H9 (cell line): ENCODE measurements at regions not wholly inside any gene's neighbourhood (a gene's known extent, or its start where the extent isn't known, plus 50 kb on each side); places are given as distances from the start of the nearest gene placed in this dataset.

Source experiments
- DNase-seq: peaks from one replicate; pipeline ENCODE4 v3.0.0-alpha.2; 2017
- H2AFZ ChIP-seq: one replicate; pipeline ENCODE4 v1.6.1; 2013; ENCODE audit warnings: mild to moderate bottlenecking, low read length, control low read depth, moderate library complexity
- H2AK5ac ChIP-seq: 2 replicates; pipeline ENCODE4 v1.6.1; 2013; ENCODE audit warnings: low read length, control low read depth, mixed read lengths; ENCODE audit not compliant: insufficient read length
- H2BK120ac ChIP-seq: one replicate; pipeline ENCODE4 v1.6.1; 2013; ENCODE audit warnings: low read depth, mild to moderate bottlenecking, low read length, control low read depth, inconsistent platforms; ENCODE audit not compliant: poor library complexity, severe bottlenecking
- H2BK12ac ChIP-seq: 2 replicates; pipeline ENCODE4 v1.6.1; 2013; ENCODE audit warnings: low read length, control low read depth, mixed read lengths, low read depth; ENCODE audit not compliant: insufficient read length
- H2BK15ac ChIP-seq: 2 replicates; pipeline ENCODE4 v1.6.1; 2013; ENCODE audit warnings: low read depth, low read length, control low read depth
- H2BK20ac ChIP-seq: one replicate; pipeline ENCODE4 v1.6.1; 2013; ENCODE audit warnings: low read depth, mild to moderate bottlenecking, low read length, control low read depth, inconsistent platforms; ENCODE audit not compliant: poor library complexity, severe bottlenecking
- H2BK5ac ChIP-seq: 2 replicates; pipeline ENCODE4 v1.6.1; 2013; ENCODE audit warnings: low read length, control low read depth, mixed read lengths; ENCODE audit not compliant: insufficient read length
- H3K14ac ChIP-seq: 2 replicates; pipeline ENCODE4 v1.6.1; 2013; ENCODE audit warnings: low read length, control low read depth; ENCODE audit not compliant: insufficient read depth
- H3K18ac ChIP-seq: 2 replicates; pipeline ENCODE4 v1.6.1; 2013; ENCODE audit warnings: low read depth, mild to moderate bottlenecking, mixed read lengths, low read length, control low read depth; ENCODE audit not compliant: insufficient read length
- H3K23ac ChIP-seq: 2 replicates; pipeline ENCODE4 v1.6.1; 2013; ENCODE audit warnings: low read length, control low read depth, mixed read lengths, low read depth; ENCODE audit not compliant: insufficient read length
- H3K23me2 ChIP-seq: 2 replicates; pipeline ENCODE4 v1.6.1; 2013; ENCODE audit warnings: low read depth, mild to moderate bottlenecking, mixed read lengths, low read length, control low read depth; ENCODE audit not compliant: insufficient read length, poor library complexity, severe bottlenecking
- H3K27ac ChIP-seq: 2 replicates; pipeline ENCODE4 v1.5.1; 2013; ENCODE audit warnings: low read length, control low read depth, mixed read lengths, low read depth; ENCODE audit not compliant: insufficient read length
- H3K27me3 ChIP-seq: 2 replicates; pipeline ENCODE4 v1.6.1; 2013; ENCODE audit warnings: low read length, control low read depth, inconsistent platforms; ENCODE audit not compliant: insufficient read depth
- H3K4ac ChIP-seq: 2 replicates; pipeline ENCODE4 v1.6.1; 2013; ENCODE audit warnings: low read depth, mild to moderate bottlenecking, control low read depth, inconsistent platforms, low read length, moderate library complexity
- H3K4me1 ChIP-seq: 2 replicates; pipeline ENCODE4 v1.6.1; 2013; ENCODE audit warnings: low read length, control low read depth, inconsistent platforms; ENCODE audit not compliant: insufficient read depth
- H3K4me2 ChIP-seq: 2 replicates; pipeline ENCODE4 v1.6.1; 2013; ENCODE audit warnings: low read length, control low read depth, mixed read lengths; ENCODE audit not compliant: insufficient read length, insufficient read depth
- H3K56ac ChIP-seq: 2 replicates; pipeline ENCODE4 v1.6.1; 2013; ENCODE audit warnings: low read depth, mild to moderate bottlenecking, mixed read lengths, low read length, control low read depth; ENCODE audit not compliant: insufficient read length
- H3K79me1 ChIP-seq: 2 replicates; pipeline ENCODE4 v1.6.1; 2013; ENCODE audit warnings: low read depth, mild to moderate bottlenecking, moderate library complexity, low read length, control low read depth, inconsistent platforms; ENCODE audit not compliant: insufficient read depth, poor library complexity, severe bottlenecking
- H3K79me2 ChIP-seq: 2 replicates; pipeline ENCODE4 v1.6.1; 2013; ENCODE audit warnings: low read length, control low read depth, inconsistent platforms; ENCODE audit not compliant: insufficient read depth
- H3K9ac ChIP-seq: 2 replicates; pipeline ENCODE4 v1.6.1; 2013; ENCODE audit warnings: low read length, control low read depth, mixed read lengths; ENCODE audit not compliant: insufficient read length; ENCODE audit errors: extremely low read depth
- H3K9me3 ChIP-seq: one replicate; pipeline ENCODE4 v1.6.1; 2013; ENCODE audit warnings: low read depth, low read length, inconsistent platforms; ENCODE audit not compliant: control insufficient read depth
- H3T11ph ChIP-seq: one replicate; pipeline ENCODE4 v1.6.1; 2013; ENCODE audit warnings: mild to moderate bottlenecking, low read length, control low read depth, inconsistent platforms
- H4K20me1 ChIP-seq: one replicate; pipeline ENCODE4 v1.6.1; 2013; ENCODE audit not compliant: control insufficient read depth, insufficient read length, insufficient read depth
- H4K5ac ChIP-seq: 2 replicates; pipeline ENCODE4 v1.6.1; 2013; ENCODE audit warnings: low read depth, mild to moderate bottlenecking, mixed read lengths, low read length, control low read depth; ENCODE audit not compliant: insufficient read length
- H4K8ac ChIP-seq: replicated peaks from 2 replicates; pipeline ENCODE4 v1.6.1; 2013; ENCODE audit warnings: low read length, control low read depth, mixed read lengths, low read depth; ENCODE audit not compliant: insufficient read length
- H4K91ac ChIP-seq: 2 replicates; pipeline ENCODE4 v1.6.1; 2013; ENCODE audit warnings: low read depth, mild to moderate bottlenecking, moderate library complexity, mixed read lengths, low read length, control low read depth; ENCODE audit not compliant: insufficient read length
- H3K27ac Mint-ChIP-seq, 3 experiments: 2 replicates in 2 of 3; 3 replicates in 1 of 3; pipeline ENCODE4 v1.8.0; 2020 to 2021; ENCODE audit warnings: mixed read lengths in 3 of 3, mild to moderate bottlenecking in 1 of 3, moderate library complexity in 1 of 3
- H3K27me3 Mint-ChIP-seq: 2 replicates; pipeline ENCODE4 v1.8.0; 2021; ENCODE audit warnings: low read depth, mild to moderate bottlenecking, moderate library complexity, mixed read lengths
- H3K36me3 Mint-ChIP-seq, 3 experiments: 2 replicates in 2 of 3; 3 replicates in 1 of 3; pipeline ENCODE4 v1.8.0; 2020 to 2021; ENCODE audit warnings: low read depth in 3 of 3, mixed read lengths in 3 of 3; ENCODE audit not compliant: insufficient read depth in 1 of 3
- H3K4me1 Mint-ChIP-seq, 2 experiments: 2 replicates each; pipeline ENCODE4 v1.8.0; 2020; ENCODE audit warnings: mixed read lengths in 2 of 2
- H3K4me3 Mint-ChIP-seq, 2 experiments: 2 replicates in 1 of 2; 3 replicates in 1 of 2; pipeline ENCODE4 v1.8.0; 2020 to 2021; ENCODE audit warnings: mild to moderate bottlenecking in 2 of 2, mixed read lengths in 2 of 2, moderate library complexity in 1 of 2
- H3K9me3 Mint-ChIP-seq, 2 experiments: 2 replicates in 1 of 2; 3 replicates in 1 of 2; pipeline ENCODE4 v1.8.0; 2020; ENCODE audit warnings: mild to moderate bottlenecking in 2 of 2, mixed read lengths in 2 of 2, moderate library complexity in 1 of 2
- CTCF ChIP-seq: fragments of 200-600 bp; sonication (generic); conservative IDR thresholded peaks from 3 replicates; pipeline ENCODE4 v1.8.0; 2021; ENCODE audit warnings: antibody characterized with exemption, mild to moderate bottlenecking
- WGBS: extraction: QIAGEN DNeasy Blood & Tissue Kit; methylation state at CpG from one replicate; pipeline ENCODE4 v1.1.7; 2013; ENCODE audit warnings: missing lambda C conversion rate, low lambda C conversion rate, mixed read lengths; ENCODE audit not compliant: insufficient read length; ENCODE audit errors: extremely low coverage; 5-methylcytosine and 5-hydroxymethylcytosine counted together

DNA sequence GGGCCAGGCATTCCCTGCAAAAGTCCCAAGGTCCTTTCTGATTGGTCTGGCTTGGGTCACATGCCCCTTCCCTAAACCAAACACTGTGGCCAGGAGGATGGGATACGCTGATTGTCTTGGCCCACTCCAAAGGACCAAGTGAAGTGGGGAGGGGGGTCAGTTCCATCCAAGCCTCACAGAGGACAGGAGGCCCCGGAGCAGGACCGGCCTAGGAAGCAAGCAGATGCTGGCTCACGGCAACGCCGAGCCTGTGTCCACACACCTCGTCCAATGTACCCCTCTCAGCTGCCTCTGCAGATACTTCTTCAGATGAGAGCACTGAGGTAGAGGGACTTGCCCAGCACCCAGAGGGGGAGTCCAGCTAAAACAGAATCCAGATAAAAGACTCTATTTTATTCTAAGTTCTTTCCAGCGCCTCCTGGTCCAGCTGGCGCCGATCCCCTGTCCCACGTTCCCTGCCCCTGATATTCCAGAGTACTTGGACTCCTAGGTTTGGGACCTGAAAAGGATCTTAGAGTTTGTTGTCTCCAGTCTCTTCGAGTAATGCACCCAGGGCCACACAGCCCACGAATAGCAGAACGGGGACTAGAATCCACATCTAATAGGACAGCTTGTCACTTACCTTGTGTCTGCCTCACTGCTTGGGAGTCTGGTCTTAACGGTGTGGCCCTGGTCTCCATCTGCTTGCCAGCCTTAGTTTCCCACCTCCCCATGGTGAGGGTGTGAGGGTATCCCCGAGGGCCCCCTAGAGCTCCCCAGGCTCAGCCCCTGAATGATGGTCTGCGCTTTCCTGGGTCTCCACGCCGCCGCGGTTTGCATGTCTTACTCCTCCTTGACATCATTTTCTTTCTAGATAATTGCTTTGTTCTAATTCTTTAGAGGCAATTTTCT, 72.4 kb upstream of the UNC5A start:
- no peaks in the 10 kb centered on the region; the same call in 1 of the 2 replicates for H3K27me3 ChIP-seq
- H3K27ac ChIP-seq = no peak overlapping the region
- H3K79me1 ChIP-seq = no peaks in the 10 kb centered on the region
- H2BK15ac ChIP-seq = no peak overlapping the region
- Mint-ChIP-seq H3K27ac (no peak overlapping the region), H3K9me3 (no peaks in the 10 kb centered on the region; a peak in 1 of 5 replicates), H3K4me1 (peaks cover 48 to 60% of the 10 kb centered on the region in 2 experiments), H3K36me3 (no peaks in the 10 kb centered on the region), H3K4me3 (no peak overlapping the region), H3K27me3 (peaks cover 49% of the 10 kb centered on the region)
- DNase-seq = peak; percentile 15
- no peak overlapping the region for H2AK5ac ChIP-seq
- no peak overlapping the region for H3K4ac ChIP-seq
- H3T11ph ChIP-seq = no peak overlapping the region
- H4K91ac ChIP-seq = no peak overlapping the region
- no peaks in the 10 kb centered on the region; the same call in 1 of the 2 replicates for H3K4me1 ChIP-seq
- H2AFZ ChIP-seq = no peak overlapping the region
- no peak overlapping the region for H3K14ac ChIP-seq
- no peak overlapping the region for H2BK20ac ChIP-seq
- no peak overlapping the region for H2BK12ac ChIP-seq
- no peaks in the 10 kb centered on the region for H4K20me1 ChIP-seq
- no peak overlapping the region for H2BK120ac ChIP-seq
- H3K23me2 ChIP-seq = peaks cover under 1% of the 10 kb centered on the region
- H3K18ac ChIP-seq = no peak overlapping the region
- no peak for TF ChIP-seq CTCF
- H3K9me3 ChIP-seq = no peaks in the 10 kb centered on the region
- H3K9ac ChIP-seq = no peak overlapping the region
- no peak overlapping the region for H3K4me2 ChIP-seq
- H4K8ac ChIP-seq = no peak overlapping the region
- H3K56ac ChIP-seq = no peak overlapping the region
- no peak overlapping the region for H2BK5ac ChIP-seq
- no peak overlapping the region for H3K23ac ChIP-seq
- no peak overlapping the region for H4K5ac ChIP-seq
- no CpG with 5 or more reads among the region's 21 CpGs for WGBS
- H3K79me2 ChIP-seq = no peaks in the 10 kb centered on the region
